AG04450 (cell line): ENCODE measurements at regions not wholly inside any gene's neighbourhood (a gene's known extent, or its start where the extent isn't known, plus 50 kb on each side); places are given as distances from the start of the nearest gene placed in this dataset.
"Not testable (repeated sequence)": the region's sequence is repeated elsewhere in the genome, so short reads cannot be mapped to it uniquely, and the experiment has no call there.

Experiments used
- CTCF ChIA-PET: fragments of 300-600, 350-600 bp; formaldehyde crosslinking; extraction: SDS; loops from one replicate; lab custom pipeline; 2022; ENCODE audit warnings: antibody characterized with exemption, inconsistent platforms; lab: Charles Lee
- POLR2A ChIA-PET: fragments of 350-600 bp; formaldehyde crosslinking; extraction: SDS; loops from one replicate; lab custom pipeline; 2021; ENCODE audit warnings: antibody characterized with exemption, inconsistent platforms; lab: Yijun Ruan, JAX
- DNase-seq: peaks from one replicate; pipeline ENCODE4 v3.0.0-alpha.2; 2011; ENCODE audit warnings: low read depth, low spot score
- H3K27ac ChIP-seq: one replicate; pipeline ENCODE4 v1.5.1; 2012; ENCODE audit warnings: low read depth, low read length, control low read depth
- H3K27me3 ChIP-seq: one replicate; pipeline ENCODE4 v1.6.0; 2012; ENCODE audit warnings: low read length; ENCODE audit not compliant: control insufficient read depth, insufficient read depth
- H3K4me3 ChIP-seq: 2 replicates; pipeline ENCODE4 v1.5.1; 2011; ENCODE audit warnings: mild to moderate bottlenecking, low read depth, low read length, control low read depth
- H3K9me3 ChIP-seq: 2 replicates; pipeline ENCODE4 v1.5.1; 2012; ENCODE audit warnings: low read length; ENCODE audit not compliant: control insufficient read depth, insufficient read depth
- CTCF ChIP-seq: IDR thresholded peaks from 2 replicates; pipeline ENCODE4 v1.5.1; 2011; ENCODE audit warnings: low read depth, low read length, control low read depth, inconsistent platforms

GRCh38 chr20:53808733-53809132, 215.1 kb upstream of the ZNF217 start:
- H3K4me3 ChIP-seq, result no peak overlapping the region
- ChIA-PET CTCF (interaction anchor here (0.8 kb wide), 1 partner anchor 90 kb away, joined by 5 read pairs; no protein-coding TSS in a partner anchor), POLR2A (interaction anchor here (0.6 kb wide), 1 partner anchor 196 kb away, joined by 6 read pairs; no protein-coding TSS in a partner anchor)
- TF ChIP-seq CTCF, result no peak
- H3K27ac ChIP-seq, result no peak overlapping the region
- no peaks in the 10 kb centered on the region for H3K27me3 ChIP-seq
- no peaks in the 10 kb centered on the region for H3K9me3 ChIP-seq
- DNase-seq, result no peak

DNA sequence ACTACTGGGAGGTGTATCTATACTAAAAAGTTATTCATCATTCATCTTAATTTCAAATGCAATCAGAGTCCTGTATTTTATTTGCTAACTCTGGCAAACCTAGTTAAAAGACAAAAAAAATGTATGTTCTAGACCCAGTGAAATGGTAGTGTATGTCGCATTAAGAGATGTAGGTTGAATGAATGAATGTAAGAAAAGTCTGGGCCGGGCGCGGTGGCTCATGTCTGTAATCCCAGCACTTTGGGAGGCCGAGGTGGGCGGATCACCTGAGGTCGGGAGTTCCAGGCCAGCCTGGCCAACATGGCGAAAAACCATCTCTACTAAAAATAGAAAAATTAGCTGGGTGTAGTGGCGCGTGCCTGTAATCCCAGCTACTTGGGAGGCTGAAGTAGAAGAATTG, 214.7 kb upstream of the ZNF217 start:
- H3K9me3 ChIP-seq, H3K27ac ChIP-seq, POLR2A ChIA-PET, DNase-seq, H3K4me3 ChIP-seq, H3K27me3 ChIP-seq: not testable (repeated sequence)
- CTCF ChIA-PET, result interaction anchor here (0.8 kb wide), 1 partner anchor 90 kb away, joined by 5 read pairs; no protein-coding TSS in a partner anchor

GRCh38 chr20:53806683-53807401, 213.2 kb upstream of the ZNF217 start:
- Histone ChIP-seq H3K9me3 (no peaks in the 10 kb centered on the region), H3K4me3 (no peak overlapping the region), H3K27ac (no peak overlapping the region), H3K27me3 (no peaks in the 10 kb centered on the region)
- no peak for TF ChIP-seq CTCF
- ChIA-PET POLR2A (interaction anchor here (0.6 kb wide), 2 partner anchors 24 to 433 kb away, joined by 3 to 5 read pairs; no protein-coding TSS in a partner anchor), CTCF (interaction anchor here (1.0 to 1.4 kb wide), 3 partner anchors 10 to 53 kb away, joined by 3 to 4 read pairs (median 3); no protein-coding TSS in a partner anchor)
- DNase-seq, result no peak

DNA sequence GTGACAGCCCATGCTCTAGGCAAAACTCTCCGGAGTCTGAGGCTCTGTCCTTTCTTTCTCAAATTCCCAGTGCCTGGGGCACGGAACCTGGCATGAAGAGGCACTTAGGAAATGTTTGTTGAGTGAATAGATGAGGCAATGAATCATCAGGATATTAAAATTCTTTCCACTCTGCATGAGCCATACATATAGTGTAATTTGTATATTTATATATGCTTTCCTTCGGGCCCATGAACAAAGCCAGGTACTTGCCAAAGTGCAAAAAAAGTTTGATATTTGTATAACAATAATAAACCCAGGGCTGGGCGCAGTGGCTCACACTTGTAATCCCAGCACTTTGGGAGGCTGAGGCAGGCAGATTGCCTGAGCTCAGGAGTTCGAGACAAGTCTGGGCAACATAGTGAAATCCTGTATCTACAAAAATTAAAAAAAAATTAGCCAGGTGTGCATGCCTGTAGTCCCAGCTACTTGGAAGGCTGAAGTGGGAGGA, 212.3 kb upstream of the ZNF217 start:
- ChIA-PET CTCF (interaction anchor here (1.4 kb wide), 1 partner anchor 11 kb away, joined by 3 read pairs; no protein-coding TSS in a partner anchor), POLR2A (interaction anchor here (0.6 kb wide), 2 partner anchors 134 to 434 kb away, joined by 5 read pairs; no protein-coding TSS in a partner anchor)
- H3K9me3 ChIP-seq, result no peaks in the 10 kb centered on the region
- no peak for TF ChIP-seq CTCF
- no peak overlapping the region for H3K4me3 ChIP-seq
- no peaks in the 10 kb centered on the region for H3K27me3 ChIP-seq
- H3K27ac ChIP-seq, result no peak overlapping the region
- no peak for DNase-seq

DNA sequence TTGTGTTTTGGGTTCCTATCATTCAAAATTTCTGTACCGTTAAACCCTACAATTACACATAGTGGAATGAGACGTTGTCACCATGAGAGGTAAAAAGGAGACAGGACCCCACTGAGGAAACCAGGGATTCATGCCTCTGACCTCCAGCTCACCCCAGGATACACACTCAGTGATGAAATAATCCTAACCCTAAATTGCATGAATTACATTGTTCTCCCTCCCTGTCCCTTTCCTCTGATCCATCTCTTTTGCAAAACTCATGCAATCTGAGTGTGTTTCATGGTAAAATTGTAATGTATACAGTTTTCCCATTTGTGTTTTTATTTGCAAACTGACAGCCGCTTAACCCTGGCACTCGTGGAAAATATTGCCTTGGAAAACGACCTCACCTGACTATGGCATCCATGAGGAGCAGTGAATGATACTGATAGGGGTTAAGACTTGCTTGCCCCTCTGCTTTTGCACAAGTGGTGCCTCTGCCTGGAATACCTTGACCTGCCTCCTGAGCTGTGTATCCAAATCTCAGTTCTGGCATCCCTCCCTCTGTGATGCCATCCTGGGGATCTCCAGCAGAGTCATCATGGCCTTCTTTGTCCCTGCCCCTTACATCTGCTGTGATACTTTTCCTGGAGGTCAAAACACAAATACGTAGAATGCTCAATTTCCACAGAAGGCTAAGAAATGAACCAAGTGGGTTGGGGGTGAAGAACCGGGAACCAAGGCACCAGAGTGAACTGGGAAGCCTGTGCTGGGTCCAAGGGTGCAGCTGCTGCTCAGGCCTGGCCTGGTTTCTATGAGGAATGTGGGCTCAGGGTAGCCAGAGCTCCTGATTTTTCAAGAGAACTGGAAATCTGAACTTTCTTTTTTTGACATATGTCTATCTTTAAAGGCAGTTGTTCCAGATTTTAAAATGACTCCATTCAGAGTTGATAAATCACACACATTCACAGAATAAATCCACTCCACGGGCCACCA, 211.6 kb upstream of the ZNF217 start:
- ChIA-PET CTCF (interaction anchor here (1.4 kb wide), 1 partner anchor 12 kb away, joined by 3 read pairs; no protein-coding TSS in a partner anchor), POLR2A (interaction anchor here (0.6 kb wide), 1 partner anchor 134 kb away, joined by 5 read pairs; no protein-coding TSS in a partner anchor)
- no peak for DNase-seq
- no peaks in the 10 kb centered on the region for H3K27me3 ChIP-seq
- H3K9me3 ChIP-seq, result no peaks in the 10 kb centered on the region
- H3K27ac ChIP-seq, result no peak overlapping the region
- H3K4me3 ChIP-seq, result no peak overlapping the region
- TF ChIP-seq CTCF, result no peak

GRCh38 chr20:53804308-53804707, 210.7 kb upstream of the ZNF217 start:
- POLR2A ChIA-PET, H3K4me3 ChIP-seq, CTCF ChIA-PET, H3K27me3 ChIP-seq, DNase-seq, H3K27ac ChIP-seq, H3K9me3 ChIP-seq: not testable (repeated sequence)
